ENCODE measurements at regions not wholly inside any gene's neighbourhood (a gene's known extent, or its start where the extent isn't known, plus 50 kb on each side); places are given as distances from the start of the nearest gene placed in this dataset.

- no peak overlapping the region for H3K4me2 ChIP-seq (replicated peaks; ENCODE audit: extremely low read depth, low read length, poor library complexity, severe bottlenecking)
- H3K79me2 ChIP-seq (ENCODE audit: insufficient read depth, low read length), result no peaks in the 10 kb centered on the region
- TF ChIP-seq CTCF (IDR thresholded peaks at IDR 0.05), result no peak
- Mint-ChIP-seq H3K4me3 (no peak overlapping the region), H3K36me3 (no peaks in the 10 kb centered on the region), H3K4me1 (no peaks in the 10 kb centered on the region), H3K27me3 (ENCODE audit: low read depth in 3 of 3) (no peaks in the 10 kb centered on the region), H3K27ac (no peak overlapping the region), H3K9me3 (peaks cover 0 to 7% (median 3%) of the 10 kb centered on the region in 7 donors)
- H3K4me1 ChIP-seq (ENCODE audit: control insufficient read depth in 1 of 2, insufficient read depth in 2 of 2, low read length in 2 of 2), result no peaks in the 10 kb centered on the region
- no peak overlapping the region for H3K9ac ChIP-seq (ENCODE audit: insufficient read depth, low read length, poor library complexity, severe bottlenecking)
- H3K36me3 ChIP-seq (replicated peaks in 1 of 2; ENCODE audit: control insufficient read depth in 1 of 2, insufficient read depth in 2 of 2, low read length in 2 of 2), result no peaks in the 10 kb centered on the region
- DNase-seq, result no peak
- intact Hi-C loops (cut with micrococcal nuclease), result no loop called here
- H3K27me3 ChIP-seq (ENCODE audit: control insufficient read depth in 2 of 2, insufficient read depth in 2 of 2, low read length in 2 of 2), result no peaks in the 10 kb centered on the region
- 88% methylated on average over 1 of the region's 2 CpGs for WGBS (ENCODE audit: insufficient coverage)
- no peak overlapping the region for H2AFZ ChIP-seq (ENCODE audit: insufficient read depth, low read depth, low read length, poor library complexity, severe bottlenecking)
- H3K9me3 ChIP-seq (replicated peaks in 1 of 2; ENCODE audit: control insufficient read depth in 1 of 2, insufficient read depth in 1 of 2, low read length in 2 of 2), result peaks cover 0 to 4% of the 10 kb centered on the region in 2 donors
- H4K20me1 ChIP-seq (ENCODE audit: insufficient read depth, low read length), result no peaks in the 10 kb centered on the region
- no peak overlapping the region for H3K4me3 ChIP-seq (replicated peaks in 1 of 3; ENCODE audit: low read depth in 2 of 3, low read length in 3 of 3)
- no peak overlapping the region for H3K27ac ChIP-seq (ENCODE audit: low read depth in 1 of 2, low read length in 2 of 2)
These were observed 1124.7 kb upstream of the WWC1 start for GRCh38 chr5:167166696-167167095.

GRCh38 chr5:167167191-167167795 lies 1124.2 kb upstream of the WWC1 start:
- no peaks in the 10 kb centered on the region for H3K27me3 ChIP-seq (ENCODE audit: control insufficient read depth in 2 of 2, insufficient read depth in 2 of 2, low read length in 2 of 2)
- intact Hi-C loops (cut with micrococcal nuclease), result no loop called here

More at GRCh38 chr5:167167191-167167795, 1124.2 kb upstream of the WWC1 start:
- Histone ChIP-seq H3K9me3 (replicated peaks in 1 of 2; ENCODE audit: control insufficient read depth in 1 of 2, insufficient read depth in 1 of 2, low read length in 2 of 2) (peaks cover 4 to 5% of the 10 kb centered on the region in 2 donors), H4K20me1 (ENCODE audit: insufficient read depth, low read length) (no peaks in the 10 kb centered on the region), H3K4me2 (replicated peaks; ENCODE audit: extremely low read depth, low read length, poor library complexity, severe bottlenecking) (no peak overlapping the region), H3K4me1 (ENCODE audit: control insufficient read depth in 1 of 2, insufficient read depth in 2 of 2, low read length in 2 of 2) (no peaks in the 10 kb centered on the region), H3K27ac (ENCODE audit: low read depth in 1 of 2, low read length in 2 of 2) (no peak overlapping the region), H3K9ac (ENCODE audit: insufficient read depth, low read length, poor library complexity, severe bottlenecking) (no peak overlapping the region), H3K79me2 (ENCODE audit: insufficient read depth, low read length) (no peaks in the 10 kb centered on the region), H3K4me3 (replicated peaks in 1 of 3; ENCODE audit: low read depth in 2 of 3, low read length in 3 of 3) (no peak overlapping the region), H2AFZ (ENCODE audit: insufficient read depth, low read depth, low read length, poor library complexity, severe bottlenecking) (no peak overlapping the region), H3K36me3 (replicated peaks in 1 of 2; ENCODE audit: control insufficient read depth in 1 of 2, insufficient read depth in 2 of 2, low read length in 2 of 2) (no peaks in the 10 kb centered on the region)
- no peak for DNase-seq
- no peak for TF ChIP-seq CTCF (IDR thresholded peaks at IDR 0.05)
- Mint-ChIP-seq H3K4me3 (no peak overlapping the region), H3K9me3 (peaks cover 0 to 7% (median 3%) of the 10 kb centered on the region in 7 donors), H3K27ac (no peak overlapping the region), H3K4me1 (no peaks in the 10 kb centered on the region), H3K27me3 (ENCODE audit: low read depth in 3 of 3) (no peaks in the 10 kb centered on the region), H3K36me3 (no peaks in the 10 kb centered on the region)
- 84% methylated on average over 6 of the region's 8 CpGs for WGBS (ENCODE audit: insufficient coverage)

Data from CD14-positive monocyte (primary cell).